ENCODE measurements at regions not wholly inside any gene's neighbourhood (a gene's known extent, or its start where the extent isn't known, plus 50 kb on each side); places are given as distances from the start of the nearest gene placed in this dataset.

DNA sequence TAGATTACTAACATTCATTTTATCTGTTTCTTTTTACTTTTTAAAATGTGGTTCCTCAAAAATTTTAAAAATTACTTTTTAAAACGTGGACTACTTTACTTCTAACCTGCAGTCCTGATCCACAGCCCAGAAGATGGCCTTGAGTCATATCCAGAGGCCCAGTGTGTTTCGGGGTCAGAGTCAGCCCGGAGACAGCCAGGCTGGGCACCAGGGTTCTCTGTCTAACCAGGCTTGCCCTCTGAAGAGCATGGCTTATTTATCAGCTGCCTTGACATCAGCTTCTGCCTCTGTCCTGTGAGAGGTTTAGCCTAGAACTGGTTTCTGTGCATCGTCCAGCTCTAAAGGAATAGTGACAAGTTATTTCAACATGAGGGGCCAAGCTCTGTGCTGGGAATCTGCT is 332.0 kb downstream of the FGF9 start:
- no peak overlapping the region for H3K14ac ChIP-seq (ENCODE audit: insufficient read length)
- no peaks in the 10 kb centered on the region for H3K36me3 ChIP-seq (ENCODE audit: control insufficient read depth in 2 of 4, insufficient read depth in 4 of 4, low read length in 3 of 4)
- no peak overlapping the region for H3K18ac ChIP-seq (ENCODE audit: extremely low read depth, low read length)
- ChIA-PET CTCF (ENCODE audit: partially characterized antibody) (interaction anchor here (0.9 kb wide), 1 partner anchor 90 kb away, joined by 3 read pairs; no protein-coding TSS in a partner anchor), POLR2A (ENCODE audit: partially characterized antibody) (no interaction called here)
- H2BK5ac ChIP-seq (ENCODE audit: low read depth, low read length), result no peak overlapping the region
- no peaks in the 10 kb centered on the region for H3K79me1 ChIP-seq (ENCODE audit: low read depth, low read length)
- no peaks in the 10 kb centered on the region for H3K23me2 ChIP-seq (ENCODE audit: low read depth, low read length)
- no peak overlapping the region for H3K56ac ChIP-seq (replicated peaks; ENCODE audit: insufficient read length, low read depth, low read length)
- H3K4me2 ChIP-seq (ENCODE audit: insufficient read depth in 1 of 2, low read depth in 2 of 2, low read length in 2 of 2), result no peak overlapping the region
- DNase-seq (ENCODE audit: low read depth in 1 of 2, low spot score in 2 of 2) (no peak), FAIRE-seq (no peak)
- H3K9me3 ChIP-seq (ENCODE audit: insufficient read depth in 2 of 2, low read depth in 1 of 2, low read length in 1 of 2), result no peaks in the 10 kb centered on the region
- no peak for TF ChIP-seq EP300 (IDR thresholded peaks at IDR 0.05; ENCODE audit: borderline replicate concordance in 1 of 2, low read depth in 2 of 2, low read length in 2 of 2)
- TF ChIP-seq, protein P1, sequence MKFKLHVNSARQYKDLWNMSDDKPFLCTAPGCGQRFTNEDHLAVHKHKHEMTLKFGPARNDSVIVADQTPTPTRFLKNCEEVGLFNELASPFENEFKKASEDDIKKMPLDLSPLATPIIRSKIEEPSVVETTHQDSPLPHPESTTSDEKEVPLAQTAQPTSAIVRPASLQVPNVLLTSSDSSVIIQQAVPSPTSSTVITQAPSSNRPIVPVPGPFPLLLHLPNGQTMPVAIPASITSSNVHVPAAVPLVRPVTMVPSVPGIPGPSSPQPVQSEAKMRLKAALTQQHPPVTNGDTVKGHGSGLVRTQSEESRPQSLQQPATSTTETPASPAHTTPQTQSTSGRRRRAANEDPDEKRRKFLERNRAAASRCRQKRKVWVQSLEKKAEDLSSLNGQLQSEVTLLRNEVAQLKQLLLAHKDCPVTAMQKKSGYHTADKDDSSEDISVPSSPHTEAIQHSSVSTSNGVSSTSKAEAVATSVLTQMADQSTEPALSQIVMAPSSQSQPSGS (IDR thresholded peaks at IDR 0.05; ENCODE audit: low read length), result no peak
- no peak overlapping the region for H2AK5ac ChIP-seq (ENCODE audit: low read depth, low read length)
- no peak overlapping the region for H3K27ac ChIP-seq (ENCODE audit: low read depth, low read length)
- H3K27me3 ChIP-seq (replicated peaks in 1 of 4; ENCODE audit: control insufficient read depth in 3 of 4, extremely low read depth in 1 of 4, insufficient read depth in 3 of 4, low read length in 3 of 4), result no peaks in the 10 kb centered on the region
- no peaks in the 10 kb centered on the region for H4K20me1 ChIP-seq (replicated peaks in 1 of 2; ENCODE audit: control insufficient read depth in 1 of 2, insufficient read depth in 2 of 2, low read length in 2 of 2)
- H4K8ac ChIP-seq (ENCODE audit: extremely low read depth, insufficient read depth, low read length), result no peak overlapping the region
- H3K23ac ChIP-seq (ENCODE audit: insufficient read length), result no peak overlapping the region
- no peak overlapping the region for H3K4ac ChIP-seq (replicated peaks; ENCODE audit: insufficient read length, low read depth, low read length)
- H3K4me3 ChIP-seq (ENCODE audit: extremely low read depth in 1 of 4, insufficient read depth in 2 of 4, low read depth in 3 of 4, low read length in 4 of 4), result no peak overlapping the region
- H2BK20ac ChIP-seq (ENCODE audit: low read length), result no peak overlapping the region
- H4K5ac ChIP-seq (ENCODE audit: insufficient read length, low read depth, low read length), result no peak overlapping the region
- H2BK12ac ChIP-seq (ENCODE audit: low read depth, low read length), result no peak overlapping the region
- WGBS, 2 experiments (ENCODE audit: extremely low coverage in 1 of 2, insufficient coverage in 1 of 2, insufficient read length in 1 of 2, insufficient replicate concordance in 2 of 2, low coverage in 1 of 2, low lambda C conversion rate in 2 of 2, missing lambda C conversion rate in 1 of 2), result 81% methylated on average over 4 of the region's 4 CpGs; no CpG with 5 or more reads in 1 of the 2 experiments
- H2BK120ac ChIP-seq (replicated peaks; ENCODE audit: low read depth, low read length), result no peak overlapping the region
- H2AFZ ChIP-seq (ENCODE audit: low read length), result no peak overlapping the region
- H4K91ac ChIP-seq (replicated peaks; ENCODE audit: insufficient read length, low read length), result no peak overlapping the region
- no peak overlapping the region for H3K9ac ChIP-seq (replicated peaks in 1 of 4; ENCODE audit: extremely low read depth in 1 of 4, low read depth in 3 of 4, low read length in 3 of 4)
- H3K79me2 ChIP-seq (ENCODE audit: control insufficient read depth in 1 of 2, insufficient read depth in 2 of 2, low read length in 2 of 2), result no peaks in the 10 kb centered on the region
- no peaks in the 10 kb centered on the region for H3K4me1 ChIP-seq (replicated peaks in 1 of 4; ENCODE audit: control insufficient read depth in 3 of 4, insufficient read depth in 4 of 4, low read length in 3 of 4)
- H2BK15ac ChIP-seq (ENCODE audit: low read length), result no peak overlapping the region
